ENCODE measurements at regions not wholly inside any gene's neighbourhood (a gene's known extent, or its start where the extent isn't known, plus 50 kb on each side); places are given as distances from the start of the nearest gene placed in this dataset.
"Not testable (repeated sequence)": the region's sequence is repeated elsewhere in the genome, so short reads cannot be mapped to it uniquely, and the experiment has no call there.

- H3F3A ChIP-seq (ENCODE audit: low read depth) = no peaks in the 10 kb centered on the region
- H3K9ac ChIP-seq (ENCODE audit: low read depth, low read length, poor library complexity, severe bottlenecking) = no peak overlapping the region
- no peak overlapping the region for H3K4me3 ChIP-seq (ENCODE audit: low read length, poor library complexity, severe bottlenecking)
- no peak overlapping the region for H2AFZ ChIP-seq (ENCODE audit: low read length)
- no peaks in the 10 kb centered on the region for H3K9me2 ChIP-seq (replicated peaks; ENCODE audit: low read depth, low read length)
- 0 out of 2 replicates have a peak, but pooled peaks cover 3% of the 10 kb centered on the region for H3K9me3 ChIP-seq (ENCODE audit: insufficient read depth, low read depth, low read length)
- no peak for TF ChIP-seq EZH2phosphoT487 (IDR thresholded peaks at IDR 0.05; ENCODE audit: borderline replicate concordance)
- TF ChIP-seq, protein P1, sequence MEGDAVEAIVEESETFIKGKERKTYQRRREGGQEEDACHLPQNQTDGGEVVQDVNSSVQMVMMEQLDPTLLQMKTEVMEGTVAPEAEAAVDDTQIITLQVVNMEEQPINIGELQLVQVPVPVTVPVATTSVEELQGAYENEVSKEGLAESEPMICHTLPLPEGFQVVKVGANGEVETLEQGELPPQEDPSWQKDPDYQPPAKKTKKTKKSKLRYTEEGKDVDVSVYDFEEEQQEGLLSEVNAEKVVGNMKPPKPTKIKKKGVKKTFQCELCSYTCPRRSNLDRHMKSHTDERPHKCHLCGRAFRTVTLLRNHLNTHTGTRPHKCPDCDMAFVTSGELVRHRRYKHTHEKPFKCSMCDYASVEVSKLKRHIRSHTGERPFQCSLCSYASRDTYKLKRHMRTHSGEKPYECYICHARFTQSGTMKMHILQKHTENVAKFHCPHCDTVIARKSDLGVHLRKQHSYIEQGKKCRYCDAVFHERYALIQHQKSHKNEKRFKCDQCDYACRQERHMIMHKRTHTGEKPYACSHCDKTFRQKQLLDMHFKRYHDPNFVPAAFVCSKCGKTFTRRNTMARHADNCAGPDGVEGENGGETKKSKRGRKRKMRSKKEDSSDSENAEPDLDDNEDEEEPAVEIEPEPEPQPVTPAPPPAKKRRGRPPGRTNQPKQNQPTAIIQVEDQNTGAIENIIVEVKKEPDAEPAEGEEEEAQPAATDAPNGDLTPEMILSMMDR (conservative IDR thresholded peaks at IDR 0.05; ENCODE audit: low read length) = no peak
- no peaks in the 10 kb centered on the region for H3K79me2 ChIP-seq (ENCODE audit: insufficient read depth, low read length)
- H3K4me1 ChIP-seq (ENCODE audit: insufficient read depth, low read length, poor library complexity, severe bottlenecking) = peaks cover 8% of the 10 kb centered on the region
- H4K20me1 ChIP-seq (ENCODE audit: insufficient read depth, low read length, poor library complexity, severe bottlenecking) = no peaks in the 10 kb centered on the region
- H3K4me2 ChIP-seq (ENCODE audit: low read depth, low read length, poor library complexity, severe bottlenecking) = no peak overlapping the region
- no peaks in the 10 kb centered on the region for H3K27me3 ChIP-seq (ENCODE audit: insufficient read depth, low read length, poor library complexity, severe bottlenecking)
- no peaks in the 10 kb centered on the region for H3K36me3 ChIP-seq (ENCODE audit: insufficient read depth, low read length)
Measured at GRCh38 chr10:7108141-7108540, 302.7 kb downstream of the SFMBT2 start.

DNA sequence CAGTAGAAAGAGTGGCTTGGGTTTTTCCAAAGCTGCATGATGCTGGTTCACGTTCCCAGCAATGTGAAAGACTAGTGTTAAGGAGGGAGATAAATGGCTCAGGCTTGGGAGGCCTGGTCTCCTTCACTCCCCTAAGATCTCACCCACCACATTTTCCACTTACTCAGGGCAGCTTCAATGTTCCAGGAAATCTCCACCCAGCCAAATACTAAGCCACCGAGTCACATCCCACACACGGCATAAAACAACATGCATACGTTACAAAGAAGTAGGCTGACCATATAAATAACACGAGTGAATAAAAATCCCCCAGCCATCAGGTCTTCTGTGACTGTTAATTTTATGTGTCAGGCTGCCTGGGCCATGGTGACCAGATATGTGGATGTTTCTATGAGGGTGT, 303.5 kb downstream of the SFMBT2 start:
- no peaks in the 10 kb centered on the region for H4K20me1 ChIP-seq (ENCODE audit: insufficient read depth, low read length, poor library complexity, severe bottlenecking)
- no peaks in the 10 kb centered on the region for H3K9me2 ChIP-seq (replicated peaks; ENCODE audit: low read depth, low read length)
- H3K27me3 ChIP-seq (ENCODE audit: insufficient read depth, low read length, poor library complexity, severe bottlenecking) = no peaks in the 10 kb centered on the region
- 0 out of 2 replicates have a peak, but pooled peaks cover 3% of the 10 kb centered on the region for H3K9me3 ChIP-seq (ENCODE audit: insufficient read depth, low read depth, low read length)
- no peaks in the 10 kb centered on the region for H3F3A ChIP-seq (ENCODE audit: low read depth)
- H3K4me3 ChIP-seq (ENCODE audit: low read length, poor library complexity, severe bottlenecking) = no peak overlapping the region
- no peaks in the 10 kb centered on the region for H3K36me3 ChIP-seq (ENCODE audit: insufficient read depth, low read length)
- H3K4me1 ChIP-seq (ENCODE audit: insufficient read depth, low read length, poor library complexity, severe bottlenecking) = peaks cover 8% of the 10 kb centered on the region
- H2AFZ ChIP-seq (ENCODE audit: low read length) = no peak overlapping the region
- no peaks in the 10 kb centered on the region for H3K79me2 ChIP-seq (ENCODE audit: insufficient read depth, low read length)
- H3K9ac ChIP-seq (ENCODE audit: low read depth, low read length, poor library complexity, severe bottlenecking) = no peak overlapping the region
- H3K4me2 ChIP-seq (ENCODE audit: low read depth, low read length, poor library complexity, severe bottlenecking) = no peak overlapping the region
- TF ChIP-seq, protein P1 (conservative IDR thresholded peaks at IDR 0.05; ENCODE audit: low read length) = no peak
- no peak for TF ChIP-seq EZH2phosphoT487 (IDR thresholded peaks at IDR 0.05; ENCODE audit: borderline replicate concordance)

DNA sequence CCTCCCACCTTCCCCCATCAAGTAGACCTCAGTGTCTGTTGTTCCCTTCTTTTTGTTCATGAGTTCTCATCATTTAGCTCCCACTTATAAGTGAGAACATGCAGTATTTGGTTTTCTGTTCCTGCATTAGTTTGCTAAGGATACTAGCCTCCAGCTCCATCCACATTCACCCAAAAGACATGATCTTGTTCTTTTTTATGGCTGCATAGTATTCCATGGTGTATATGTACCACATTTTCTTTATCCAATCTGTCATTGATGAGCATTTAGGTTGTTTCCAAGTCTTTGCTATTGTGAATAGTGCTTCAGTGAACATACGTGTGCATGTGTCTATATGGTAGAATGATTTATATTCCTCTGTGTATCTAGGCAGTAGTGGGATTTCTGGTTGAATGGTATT, 306.5 kb downstream of the SFMBT2 start:
- not testable (repeated sequence) for H3F3A ChIP-seq (ENCODE audit: low read depth); H2AFZ ChIP-seq (ENCODE audit: low read length); H3K9me2 ChIP-seq (replicated peaks; ENCODE audit: low read depth, low read length); H3K9ac ChIP-seq (ENCODE audit: low read depth, low read length, poor library complexity, severe bottlenecking); H3K36me3 ChIP-seq (ENCODE audit: insufficient read depth, low read length); H3K4me2 ChIP-seq (ENCODE audit: low read depth, low read length, poor library complexity, severe bottlenecking); H3K4me1 ChIP-seq (ENCODE audit: insufficient read depth, low read length, poor library complexity, severe bottlenecking); H3K4me3 ChIP-seq (ENCODE audit: low read length, poor library complexity, severe bottlenecking); H4K20me1 ChIP-seq (ENCODE audit: insufficient read depth, low read length, poor library complexity, severe bottlenecking); H3K79me2 ChIP-seq (ENCODE audit: insufficient read depth, low read length); H3K27me3 ChIP-seq (ENCODE audit: insufficient read depth, low read length, poor library complexity, severe bottlenecking); H3K9me3 ChIP-seq (ENCODE audit: insufficient read depth, low read depth, low read length)

DNA sequence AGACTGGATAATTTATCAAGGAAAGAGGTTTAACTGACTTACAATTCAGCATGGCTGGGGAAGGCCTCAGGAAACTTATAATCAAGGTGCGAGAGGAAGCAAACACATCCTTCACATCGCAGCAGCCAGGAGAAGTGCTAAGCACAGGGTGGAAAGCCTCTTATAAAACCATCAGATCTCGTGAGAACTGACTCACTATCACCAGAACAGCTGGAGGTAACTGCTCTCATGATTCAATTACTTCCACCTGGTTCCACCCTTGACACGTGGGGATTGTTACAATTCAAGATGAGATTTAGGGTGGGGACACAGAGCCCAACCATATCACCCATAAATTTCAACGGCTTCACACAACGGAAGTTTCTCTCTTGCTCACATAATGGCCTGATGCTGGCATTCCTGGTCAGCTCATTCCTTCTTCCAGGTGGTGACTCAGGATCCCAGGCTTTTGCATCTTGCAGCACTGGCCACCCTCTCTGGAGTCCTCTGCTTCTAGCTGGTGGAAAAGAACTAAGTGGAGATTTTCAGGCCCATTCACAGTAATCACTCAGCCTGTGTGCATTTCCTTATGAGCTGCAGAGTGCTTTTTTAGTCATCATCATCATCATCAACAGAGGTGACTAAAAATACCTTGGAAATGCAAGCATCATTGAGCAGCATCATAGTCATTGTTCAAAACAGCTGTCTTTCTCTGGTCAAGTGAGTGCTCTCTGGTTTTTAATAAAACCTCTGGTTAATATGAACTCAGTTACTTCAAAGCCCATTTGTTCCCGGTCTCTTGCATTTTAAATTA, 308.1 kb downstream of the SFMBT2 start:
- Histone ChIP-seq H3K9me3 (ENCODE audit: insufficient read depth, low read depth, low read length) (no peaks in the 10 kb centered on the region), H3K4me3 (ENCODE audit: low read length, poor library complexity, severe bottlenecking) (no peak overlapping the region), H3K27me3 (ENCODE audit: insufficient read depth, low read length, poor library complexity, severe bottlenecking) (no peaks in the 10 kb centered on the region), H3K79me2 (ENCODE audit: insufficient read depth, low read length) (no peaks in the 10 kb centered on the region), H3K9me2 (replicated peaks; ENCODE audit: low read depth, low read length) (no peaks in the 10 kb centered on the region), H3K4me2 (ENCODE audit: low read depth, low read length, poor library complexity, severe bottlenecking) (no peak overlapping the region), H3K4me1 (ENCODE audit: insufficient read depth, low read length, poor library complexity, severe bottlenecking) (peaks cover 8% of the 10 kb centered on the region), H3F3A (ENCODE audit: low read depth) (no peaks in the 10 kb centered on the region), H2AFZ (ENCODE audit: low read length) (no peak overlapping the region), H3K9ac (ENCODE audit: low read depth, low read length, poor library complexity, severe bottlenecking) (no peak overlapping the region), H4K20me1 (ENCODE audit: insufficient read depth, low read length, poor library complexity, severe bottlenecking) (no peaks in the 10 kb centered on the region), H3K36me3 (ENCODE audit: insufficient read depth, low read length) (no peaks in the 10 kb centered on the region)
- no peak for TF ChIP-seq EZH2phosphoT487 (IDR thresholded peaks at IDR 0.05; ENCODE audit: borderline replicate concordance)
- TF ChIP-seq, protein P1 (conservative IDR thresholded peaks at IDR 0.05; ENCODE audit: low read length) = no peak

Data from Loucy (cell line).